HCT116 (cell line): ENCODE measurements at regions not wholly inside any gene's neighbourhood (a gene's known extent, or its start where the extent isn't known, plus 50 kb on each side); places are given as distances from the start of the nearest gene placed in this dataset.

ENCODE experiments used
- ATAC-seq: fragments of 200-7000 bp; cut with Tn5 transposase; 2 replicates; pipeline ENCODE4 v1.9.1; 2020; ENCODE audit warnings: mild to moderate bottlenecking, moderate library complexity
- BruUV-seq: library from RNA; stranded (reverse); fragments of 400-500 nt; replicated peaks from 2 replicates; lab custom pipeline; 2021; lab: Mats Ljungman, UMichigan
- CTCF ChIA-PET: fragments of 300-600 bp; sonication (Branson Sonifier 250); formaldehyde crosslinking; loops from one replicate; lab custom pipeline; 2021; ENCODE audit warnings: antibody characterized with exemption; lab: Charles Lee
- POLR2A ChIA-PET: fragments of 300-600, 350-600 bp; sonication (Branson Sonifier 250); formaldehyde crosslinking; loops from one replicate; lab custom pipeline; 2021; ENCODE audit warnings: antibody characterized with exemption; lab: Charles Lee
- RAD21 ChIA-PET, 2 experiments: fragments of 300-600 bp; sonication (Branson Sonifier 250); formaldehyde crosslinking; loops; one replicate each; lab custom pipeline; 2023; ENCODE audit warnings: low total read pairs in 2 of 2; ENCODE audit not compliant: uncharacterized antibody in 2 of 2, unreplicated experiment in 2 of 2, low non-redundant PET in 1 of 2; lab: Charles Lee
- DNase-seq: peaks from one replicate; pipeline ENCODE4 v3.0.0-alpha.2; 2010; ENCODE audit warnings: low read depth, low spot score
- H2AFZ ChIP-seq: fragments of 200-600 bp; shearing (Covaris generic), sonication (generic); 2 replicates; pipeline ENCODE4 v1.6.1; 2017; ENCODE audit warnings: low read depth, mixed run types, mixed read lengths, antibody characterized with exemption, low read length; ENCODE audit not compliant: poor library complexity, severe bottlenecking
- H3K27ac ChIP-seq: 2 replicates; pipeline ENCODE4 v1.5.1; 2012; ENCODE audit warnings: low read depth, low read length
- H3K27me3 ChIP-seq: fragments of 200-600 bp; sonication (generic); 2 replicates; pipeline ENCODE4 v1.6.1; 2016; ENCODE audit warnings: mixed run types, low read length, mixed read lengths; ENCODE audit not compliant: insufficient read depth
- H3K36me3 ChIP-seq, 2 experiments: fragments of 200-500 bp in 1 of 2; fragments of 200-600 bp in 1 of 2; sonication (Bioruptor generic) in 1 of 2; sonication (generic) in 1 of 2; 2 replicates each; pipeline versions ENCODE4 v1.5.1 to v1.6.1; 2014 to 2016; ENCODE audit warnings: low read length in 2 of 2, inconsistent platforms in 1 of 2, mixed read lengths in 1 of 2, mixed run types in 1 of 2; ENCODE audit not compliant: insufficient read depth in 2 of 2, control insufficient read depth in 1 of 2
- H3K4me1 ChIP-seq, 2 experiments: fragments of 200-600 bp in 1 of 2; sonication (generic) in 1 of 2; 2 replicates each; pipeline versions ENCODE4 v1.5.1 to v1.6.1; 2012 to 2017; ENCODE audit warnings: low read length in 2 of 2, inconsistent platforms in 1 of 2, mild to moderate bottlenecking in 1 of 2, mixed read lengths in 1 of 2, mixed run types in 1 of 2, moderate library complexity in 1 of 2; ENCODE audit not compliant: insufficient read depth in 2 of 2, control insufficient read depth in 1 of 2
- H3K4me2 ChIP-seq: fragments of 200-600 bp; sonication (generic); 2 replicates; pipeline ENCODE4 v1.6.1; 2017; ENCODE audit warnings: mixed run types, low read length, mixed read lengths
- H3K4me3 ChIP-seq, 2 experiments: fragments of 200-600 bp in 1 of 2; sonication (generic) in 1 of 2; replicated peaks in 1 of 2; 2 replicates each; pipeline ENCODE4 v1.5.1; 2011 to 2016; ENCODE audit warnings: low read length in 2 of 2, control low read depth in 1 of 2, low read depth in 1 of 2, mild to moderate bottlenecking in 1 of 2, mixed read lengths in 1 of 2, mixed run types in 1 of 2
- H3K79me2 ChIP-seq: fragments of 200-600 bp; sonication (generic); 2 replicates; pipeline ENCODE4 v1.6.1; 2017; ENCODE audit warnings: mild to moderate bottlenecking, mixed run types, low read length, moderate library complexity, mixed read lengths; ENCODE audit not compliant: insufficient read depth
- H3K9ac ChIP-seq: fragments of 200-600 bp; sonication (generic); 2 replicates; pipeline ENCODE4 v1.6.1; 2016; ENCODE audit warnings: low read length, mixed read lengths
- H3K9me2 ChIP-seq: fragments of 200-600 bp; sonication (generic), shearing (Covaris generic); 2 replicates; pipeline ENCODE4 v1.6.1; 2017; ENCODE audit warnings: mixed run types, mild to moderate bottlenecking, moderate library complexity; ENCODE audit not compliant: insufficient read depth
- H3K9me3 ChIP-seq, 2 experiments: fragments of 200-500 bp in 1 of 2; fragments of 200-600 bp in 1 of 2; sonication (Bioruptor generic) in 1 of 2; sonication (generic) in 1 of 2; 2 replicates each; pipeline ENCODE4 v1.6.1; 2014 to 2017; ENCODE audit warnings: low read length in 2 of 2, mixed read lengths in 2 of 2, inconsistent platforms in 1 of 2, low read depth in 1 of 2, mild to moderate bottlenecking in 1 of 2, mixed run types in 1 of 2, moderate library complexity in 1 of 2; ENCODE audit not compliant: control insufficient read depth in 1 of 2, insufficient read depth in 1 of 2
- H4K20me1 ChIP-seq: fragments of 200-600 bp; sonication (generic), shearing (Covaris generic); 2 replicates; pipeline ENCODE4 v1.6.1; 2017; ENCODE audit warnings: mixed run types, mild to moderate bottlenecking, moderate library complexity; ENCODE audit not compliant: insufficient read depth
- CBX3 ChIP-seq: IDR thresholded peaks from 2 replicates; pipeline ENCODE4 v1.6.1; 2012; ENCODE audit warnings: low read depth
- CEBPB ChIP-seq: IDR thresholded peaks from 2 replicates; pipeline ENCODE4 v1.6.1; 2012; ENCODE audit warnings: low read depth
- CTCF ChIP-seq, 3 experiments: fragments of 200-600 bp in 1 of 3; sonication (generic) in 1 of 3; IDR thresholded peaks in 2 of 3; conservative IDR thresholded peaks in 1 of 3; 2 replicates each; pipeline ENCODE4 v1.5.1; 2012 to 2017; ENCODE audit warnings: low read depth in 2 of 3, low read length in 2 of 3, antibody characterized with exemption in 1 of 3, borderline replicate concordance in 1 of 3, control low read depth in 1 of 3, mild to moderate bottlenecking in 1 of 3, mixed read lengths in 1 of 3, mixed run types in 1 of 3, moderate library complexity in 1 of 3; ENCODE audit not compliant: insufficient read depth in 1 of 3
- EGR1 ChIP-seq: IDR thresholded peaks from 2 replicates; pipeline ENCODE4 v1.6.1; 2012; ENCODE audit warnings: low read depth
- ELF1 ChIP-seq: IDR thresholded peaks from 2 replicates; pipeline ENCODE4 v1.6.1; 2012; ENCODE audit warnings: low read depth, borderline replicate concordance
- EZH2 ChIP-seq: fragments of 200-600 bp; sonication (generic); IDR thresholded peaks from 2 replicates; pipeline ENCODE4 v1.6.1; 2017; ENCODE audit warnings: antibody characterized with exemption, mixed run types
- EZH2phosphoT487 ChIP-seq: fragments of 200-600 bp; IDR thresholded peaks from 2 replicates; pipeline ENCODE4 v1.6.1; 2018; ENCODE audit warnings: antibody characterized with exemption, borderline replicate concordance
- FOSL1 ChIP-seq: IDR thresholded peaks from 2 replicates; pipeline ENCODE4 v1.6.1; 2012; ENCODE audit warnings: low read depth
- MAX ChIP-seq: IDR thresholded peaks from 2 replicates; pipeline ENCODE4 v1.6.1; 2012
- POLR2A ChIP-seq: IDR thresholded peaks from 2 replicates; pipeline ENCODE4 v1.7.0; 2011; ENCODE audit warnings: borderline replicate concordance; ENCODE audit not compliant: insufficient read depth, insufficient read length; ENCODE audit errors: extremely low read depth
- RAD21 ChIP-seq: IDR thresholded peaks from 2 replicates; pipeline ENCODE4 v1.6.1; 2012; ENCODE audit warnings: low read depth, mild to moderate bottlenecking
- SIN3A ChIP-seq: IDR thresholded peaks from 2 replicates; pipeline ENCODE4 v1.6.1; 2012; ENCODE audit warnings: low read depth
- SP1 ChIP-seq: IDR thresholded peaks from 2 replicates; pipeline ENCODE4 v1.6.1; 2012; ENCODE audit warnings: low read depth
- SRF ChIP-seq: IDR thresholded peaks from 2 replicates; pipeline ENCODE4 v1.6.1; 2012; ENCODE audit warnings: low read depth
- YY1 ChIP-seq: IDR thresholded peaks from 2 replicates; pipeline ENCODE4 v1.6.1; 2011; ENCODE audit warnings: low read length, low read depth, moderate library complexity, mild to moderate bottlenecking; ENCODE audit not compliant: insufficient replicate concordance; ENCODE audit errors: extremely low read depth
- ZFX ChIP-seq: fragments of 450-650 bp; IDR thresholded peaks from 2 replicates; pipeline ENCODE4 v1.6.1; 2017
- ZNF274 ChIP-seq: fragments of 200-500 bp; sonication (Bioruptor generic); IDR thresholded peaks from 2 replicates; pipeline ENCODE4 v1.6.1; 2014; ENCODE audit warnings: mild to moderate bottlenecking, low read depth, low read length, inconsistent platforms
- intact Hi-C: fragments of 100-400 bp; cut with micrococcal nuclease; formaldehyde crosslinking; loops from 2 replicates; pipeline ENCODE4 v1.10.0; 2022

GRCh38 chr14:105986894-105987284 is 460.5 kb downstream of the TMEM121 start:
- TF ChIP-seq MAX (no peak), ZFX (no peak), EZH2phosphoT487 (no peak), EGR1 (no peak), FOSL1 (no peak)

GRCh38 chr14:105987563-105987962 is 461.2 kb downstream of the TMEM121 start:
- no peak overlapping the region for H3K4me3 ChIP-seq
- H4K20me1 ChIP-seq = no peaks in the 10 kb centered on the region
- no peak overlapping the region for H3K4me2 ChIP-seq
- ChIA-PET RAD21 (no interaction called here), CTCF (no interaction called here), POLR2A (no interaction called here)
- intact Hi-C loops = no loop called here
- H2AFZ ChIP-seq = no peak overlapping the region
- BruUV-seq = no TSS peak
- no peaks in the 10 kb centered on the region for H3K9me2 ChIP-seq
- no peaks in the 10 kb centered on the region for H3K4me1 ChIP-seq
- H3K27ac ChIP-seq = no peak overlapping the region
- no peaks in the 10 kb centered on the region for H3K36me3 ChIP-seq
- no peaks in the 10 kb centered on the region for H3K9me3 ChIP-seq
- TF ChIP-seq YY1 (no peak), EZH2 (no peak), ZFX (no peak), POLR2A (no peak), ELF1 (no peak), SP1 (no peak), EGR1 (no peak), CBX3 (no peak), MAX (no peak), SRF (no peak), ZNF274 (no peak), RAD21 (no peak), FOSL1 (no peak), SIN3A (no peak), CTCF (IDR thresholded peaks at IDR 0.05 in 2 of 3, conservative IDR thresholded peaks at IDR 0.05 in 1 of 3; ENCODE audit: borderline replicate concordance in 1 of 3, insufficient read depth in 1 of 3, low read depth in 2 of 3, low read length in 2 of 3) (no peak), EZH2phosphoT487 (no peak), CEBPB (no peak)
- no peak overlapping the region for H3K9ac ChIP-seq
- H3K79me2 ChIP-seq = no peaks in the 10 kb centered on the region
- no peak for ATAC-seq
- H3K27me3 ChIP-seq = no peaks in the 10 kb centered on the region
- DNase-seq = no peak

More at GRCh38 chr14:105986894-105987284, 460.5 kb downstream of the TMEM121 start:
- H3K36me3 ChIP-seq = no peaks in the 10 kb centered on the region
- ChIA-PET POLR2A (no interaction called here), RAD21 (no interaction called here), CTCF (no interaction called here)
- no peak overlapping the region for H3K9ac ChIP-seq
- no peak overlapping the region for H2AFZ ChIP-seq
- H3K79me2 ChIP-seq = no peaks in the 10 kb centered on the region
- H3K4me2 ChIP-seq = no peak overlapping the region
- no peaks in the 10 kb centered on the region for H3K4me1 ChIP-seq
- no TSS peak for BruUV-seq
- H3K27me3 ChIP-seq = no peaks in the 10 kb centered on the region
- DNase-seq = no peak
- no peaks in the 10 kb centered on the region for H3K9me2 ChIP-seq
- no peaks in the 10 kb centered on the region for H4K20me1 ChIP-seq
- no peak overlapping the region for H3K27ac ChIP-seq
- no peak for ATAC-seq
- intact Hi-C loops = no loop called here
- no peaks in the 10 kb centered on the region for H3K9me3 ChIP-seq
- H3K4me3 ChIP-seq = no peak overlapping the region
